Astrocyte (in vitro differentiated cells and primary cell): ENCODE measurements at regions not wholly inside any gene's neighbourhood (a gene's known extent, or its start where the extent isn't known, plus 50 kb on each side); places are given as distances from the start of the nearest gene placed in this dataset.

ENCODE experiments used
- DNase-seq: peaks from one replicate; pipeline ENCODE4 v3.0.0-alpha.2; 2010; ENCODE audit warnings: low read depth
- FAIRE-seq: peaks from 2 replicates; lab custom pipeline; 2011; peaks lifted over from hg19 to GRCh38; lab: Jason Lieb, UNC
- H2AFZ ChIP-seq: 2 replicates; pipeline ENCODE4 v1.6.0; 2012; ENCODE audit warnings: low read depth, low read length, inconsistent platforms
- H3K27ac ChIP-seq: 2 replicates; pipeline ENCODE4 v1.5.1; 2011; ENCODE audit warnings: low read depth, low read length, inconsistent platforms
- H3K27me3 ChIP-seq: 2 replicates; pipeline ENCODE4 v1.6.0; 2011; ENCODE audit warnings: low read length, inconsistent platforms; ENCODE audit not compliant: insufficient read depth
- H3K36me3 ChIP-seq: 2 replicates; pipeline ENCODE4 v1.5.1; 2011; ENCODE audit warnings: low read length, inconsistent platforms; ENCODE audit not compliant: insufficient read depth
- H3K4me1 ChIP-seq: 2 replicates; pipeline ENCODE4 v1.5.1; 2011; ENCODE audit warnings: low read length, inconsistent platforms; ENCODE audit not compliant: insufficient read depth
- H3K4me2 ChIP-seq: 2 replicates; pipeline ENCODE4 v1.6.0; 2012; ENCODE audit warnings: low read length, inconsistent platforms
- H3K4me3 ChIP-seq: 2 replicates; pipeline ENCODE4 v1.5.1; 2011; ENCODE audit warnings: low read depth, mild to moderate bottlenecking, low read length, inconsistent platforms; ENCODE audit not compliant: insufficient read depth
- H3K79me2 ChIP-seq: 2 replicates; pipeline ENCODE4 v1.6.0; 2012; ENCODE audit warnings: mild to moderate bottlenecking, low read length, inconsistent platforms; ENCODE audit not compliant: insufficient read depth
- H3K9ac ChIP-seq: 2 replicates; pipeline ENCODE4 v1.6.0; 2012; ENCODE audit warnings: mild to moderate bottlenecking, low read length, inconsistent platforms
- H3K9me3 ChIP-seq: 2 replicates; pipeline ENCODE4 v1.5.1; 2012; ENCODE audit warnings: low read depth, mild to moderate bottlenecking, low read length, inconsistent platforms; ENCODE audit not compliant: insufficient read depth
- H4K20me1 ChIP-seq: 2 replicates; pipeline ENCODE4 v1.6.0; 2012; ENCODE audit warnings: low read length, inconsistent platforms; ENCODE audit not compliant: insufficient read depth
- H3K27ac Mint-ChIP-seq: one replicate; pipeline ENCODE4 v1.8.0; 2021; ENCODE audit warnings: mild to moderate bottlenecking, mixed read lengths; ENCODE audit not compliant: unreplicated experiment
- H3K27me3 Mint-ChIP-seq: one replicate; pipeline ENCODE4 v1.8.0; 2021; ENCODE audit warnings: low read depth, mixed read lengths; ENCODE audit not compliant: unreplicated experiment
- H3K36me3 Mint-ChIP-seq: one replicate; pipeline ENCODE4 v1.8.0; 2021; ENCODE audit warnings: low read depth, mixed read lengths; ENCODE audit not compliant: unreplicated experiment
- H3K4me1 Mint-ChIP-seq: one replicate; pipeline ENCODE4 v1.8.0; 2021; ENCODE audit warnings: low read depth, mixed read lengths; ENCODE audit not compliant: unreplicated experiment
- H3K4me3 Mint-ChIP-seq: one replicate; pipeline ENCODE4 v1.8.0; 2021; ENCODE audit warnings: mild to moderate bottlenecking, moderate library complexity, mixed read lengths; ENCODE audit not compliant: unreplicated experiment
- H3K9me3 Mint-ChIP-seq: one replicate; pipeline ENCODE4 v1.8.0; 2021; ENCODE audit warnings: mild to moderate bottlenecking, mixed read lengths; ENCODE audit not compliant: unreplicated experiment
- EZH2 ChIP-seq: IDR thresholded peaks from 2 replicates; pipeline ENCODE4 v1.6.1; 2012; ENCODE audit warnings: mild to moderate bottlenecking, low read length, inconsistent platforms; ENCODE audit not compliant: insufficient read depth
- TF ChIP-seq, protein P1 (sequence below): IDR thresholded peaks from 2 replicates; pipeline ENCODE4 v1.5.1; 2011; ENCODE audit warnings: low read depth, mild to moderate bottlenecking, inconsistent platforms, low read length, moderate library complexity; ENCODE audit not compliant: insufficient read depth

DNA sequence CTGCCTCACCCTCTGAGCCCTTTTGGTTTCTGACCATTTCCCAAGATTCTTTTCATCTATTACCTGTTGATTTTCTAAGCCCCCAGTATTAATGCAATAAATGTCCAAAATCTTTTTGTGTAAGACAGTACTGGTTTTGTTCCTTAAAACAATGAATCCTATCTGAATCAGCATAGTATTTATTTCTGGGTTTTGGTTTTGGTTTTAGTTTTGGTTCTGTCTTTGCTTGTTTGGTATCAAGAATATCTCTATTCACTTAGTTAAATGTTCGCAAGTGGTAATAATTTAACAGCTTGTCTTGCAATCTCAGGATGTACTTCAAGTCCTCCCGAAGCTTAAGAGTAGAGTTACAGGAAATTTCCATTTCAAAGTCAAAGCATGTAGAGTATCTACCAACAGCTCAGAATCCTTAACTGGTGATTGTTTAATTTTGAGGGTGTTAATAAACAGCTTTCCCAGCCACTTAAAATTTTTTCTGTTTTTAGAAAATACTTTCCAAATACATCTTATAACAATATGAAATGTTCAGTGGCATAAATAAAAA lies 67.7 kb upstream of the NEDD4L start:
- Mint-ChIP-seq H3K9me3 (no peaks in the 10 kb centered on the region), H3K27me3 (peaks cover 7% of the 10 kb centered on the region)

GRCh38 chr18:57975805-57976204 lies 68.2 kb upstream of the NEDD4L start:
- no peak for TF ChIP-seq EZH2
- TF ChIP-seq, protein P1, sequence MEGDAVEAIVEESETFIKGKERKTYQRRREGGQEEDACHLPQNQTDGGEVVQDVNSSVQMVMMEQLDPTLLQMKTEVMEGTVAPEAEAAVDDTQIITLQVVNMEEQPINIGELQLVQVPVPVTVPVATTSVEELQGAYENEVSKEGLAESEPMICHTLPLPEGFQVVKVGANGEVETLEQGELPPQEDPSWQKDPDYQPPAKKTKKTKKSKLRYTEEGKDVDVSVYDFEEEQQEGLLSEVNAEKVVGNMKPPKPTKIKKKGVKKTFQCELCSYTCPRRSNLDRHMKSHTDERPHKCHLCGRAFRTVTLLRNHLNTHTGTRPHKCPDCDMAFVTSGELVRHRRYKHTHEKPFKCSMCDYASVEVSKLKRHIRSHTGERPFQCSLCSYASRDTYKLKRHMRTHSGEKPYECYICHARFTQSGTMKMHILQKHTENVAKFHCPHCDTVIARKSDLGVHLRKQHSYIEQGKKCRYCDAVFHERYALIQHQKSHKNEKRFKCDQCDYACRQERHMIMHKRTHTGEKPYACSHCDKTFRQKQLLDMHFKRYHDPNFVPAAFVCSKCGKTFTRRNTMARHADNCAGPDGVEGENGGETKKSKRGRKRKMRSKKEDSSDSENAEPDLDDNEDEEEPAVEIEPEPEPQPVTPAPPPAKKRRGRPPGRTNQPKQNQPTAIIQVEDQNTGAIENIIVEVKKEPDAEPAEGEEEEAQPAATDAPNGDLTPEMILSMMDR: no peak
- Mint-ChIP-seq H3K36me3 (no peaks in the 10 kb centered on the region), H3K27me3 (peaks cover 9% of the 10 kb centered on the region), H3K9me3 (no peaks in the 10 kb centered on the region), H3K27ac (no peak overlapping the region), H3K4me3 (no peak overlapping the region), H3K4me1 (peaks cover 5% of the 10 kb centered on the region)
- no peak for DNase-seq
- H3K4me2 ChIP-seq: no peak overlapping the region
- no peaks in the 10 kb centered on the region for H3K36me3 ChIP-seq
- H4K20me1 ChIP-seq: no peaks in the 10 kb centered on the region
- no peaks in the 10 kb centered on the region for H3K9me3 ChIP-seq
- no peaks in the 10 kb centered on the region for H3K79me2 ChIP-seq
- no peak overlapping the region for H3K27ac ChIP-seq
- no peak overlapping the region for H2AFZ ChIP-seq
- no peak overlapping the region for H3K4me3 ChIP-seq
- H3K4me1 ChIP-seq: no peaks in the 10 kb centered on the region
- no peak overlapping the region for H3K9ac ChIP-seq
- FAIRE-seq: no peak
- no peaks in the 10 kb centered on the region for H3K27me3 ChIP-seq

More for the DNA sequence above, 67.7 kb upstream of the NEDD4L start:
- TF ChIP-seq, protein P1: no peak
- TF ChIP-seq EZH2: no peak
- Histone ChIP-seq H3K4me1 (no peaks in the 10 kb centered on the region), H3K9ac (no peak overlapping the region), H3K36me3 (no peaks in the 10 kb centered on the region), H3K27ac (no peak overlapping the region), H2AFZ (no peak overlapping the region), H3K4me3 (no peak overlapping the region), H4K20me1 (no peaks in the 10 kb centered on the region), H3K4me2 (no peak overlapping the region), H3K9me3 (no peaks in the 10 kb centered on the region), H3K79me2 (no peaks in the 10 kb centered on the region), H3K27me3 (no peaks in the 10 kb centered on the region)
- Mint-ChIP-seq H3K27ac (no peak overlapping the region), H3K36me3 (no peaks in the 10 kb centered on the region), H3K4me3 (no peak overlapping the region), H3K4me1 (peaks cover 10% of the 10 kb centered on the region)
- FAIRE-seq: no peak
- no peak for DNase-seq

GRCh38 chr18:57974585-57975265 lies 69.3 kb upstream of the NEDD4L start:
- H3K36me3 ChIP-seq: no peaks in the 10 kb centered on the region
- Mint-ChIP-seq H3K9me3 (peaks cover 2% of the 10 kb centered on the region), H3K4me1 (peaks cover 4% of the 10 kb centered on the region), H3K4me3 (no peak overlapping the region), H3K27me3 (peaks cover 9% of the 10 kb centered on the region), H3K27ac (no peak overlapping the region), H3K36me3 (no peaks in the 10 kb centered on the region)
- no peaks in the 10 kb centered on the region for H3K79me2 ChIP-seq
- DNase-seq: no peak
- H3K27ac ChIP-seq: no peak overlapping the region
- H3K4me3 ChIP-seq: no peak overlapping the region
- no peaks in the 10 kb centered on the region for H3K4me1 ChIP-seq
- H3K9ac ChIP-seq: no peak overlapping the region
- TF ChIP-seq, protein P1: no peak
- TF ChIP-seq EZH2: no peak
- no peaks in the 10 kb centered on the region for H3K27me3 ChIP-seq
- FAIRE-seq: no peak
- H2AFZ ChIP-seq: no peak overlapping the region
- no peak overlapping the region for H3K4me2 ChIP-seq
- no peaks in the 10 kb centered on the region for H3K9me3 ChIP-seq
- no peaks in the 10 kb centered on the region for H4K20me1 ChIP-seq
